Neutrophil (primary cell): ENCODE measurements at regions not wholly inside any gene's neighbourhood (a gene's known extent, or its start where the extent isn't known, plus 50 kb on each side); places are given as distances from the start of the nearest gene placed in this dataset.

Source experiments
- H3K27ac ChIP-seq: fragments of 200-600 bp; sonication (generic); 2 replicates; pipeline ENCODE4 v1.5.1; 2016; ENCODE audit warnings: mild to moderate bottlenecking, moderate library complexity
- H3K27me3 ChIP-seq: fragments of 200-600 bp; sonication (generic); 2 replicates; pipeline ENCODE4 v1.6.0; 2016; ENCODE audit warnings: mild to moderate bottlenecking
- H3K36me3 ChIP-seq: fragments of 200-600 bp; sonication (generic); 2 replicates; pipeline ENCODE4 v1.5.1; 2017
- H3K4me1 ChIP-seq, 2 experiments: fragments of 200-600 bp in 1 of 2; sonication (generic) in 1 of 2; 1 replicate in 1 of 2; 2 replicates in 1 of 2; pipeline versions ENCODE4 v1.5.1 to v1.6.1; 2013 to 2016; ENCODE audit warnings: low read depth in 1 of 2, low read length in 1 of 2, mild to moderate bottlenecking in 1 of 2, moderate library complexity in 1 of 2; ENCODE audit not compliant: control insufficient read depth in 1 of 2, insufficient read depth in 1 of 2
- H3K4me3 ChIP-seq, 2 experiments: fragments of 200-600 bp in 1 of 2; sonication (generic) in 1 of 2; 1 replicate in 1 of 2; 2 replicates in 1 of 2; pipeline ENCODE4 v1.5.1; 2013 to 2016; ENCODE audit warnings: low read depth in 1 of 2, low read length in 1 of 2, mild to moderate bottlenecking in 1 of 2, moderate library complexity in 1 of 2
- H3K9me3 ChIP-seq: fragments of 200-600 bp; sonication (generic); 2 replicates; pipeline ENCODE4 v1.5.1; 2016
- TF ChIP-seq, protein P1 (sequence below): fragments of 200-600 bp; sonication (generic); IDR thresholded peaks from 2 replicates; pipeline ENCODE4 v1.5.1; 2016; ENCODE audit warnings: antibody characterized with exemption

GRCh38 chr7:130986261-130986690 lies 252.3 kb upstream of the KLF14 start:
- TF ChIP-seq, protein P1, sequence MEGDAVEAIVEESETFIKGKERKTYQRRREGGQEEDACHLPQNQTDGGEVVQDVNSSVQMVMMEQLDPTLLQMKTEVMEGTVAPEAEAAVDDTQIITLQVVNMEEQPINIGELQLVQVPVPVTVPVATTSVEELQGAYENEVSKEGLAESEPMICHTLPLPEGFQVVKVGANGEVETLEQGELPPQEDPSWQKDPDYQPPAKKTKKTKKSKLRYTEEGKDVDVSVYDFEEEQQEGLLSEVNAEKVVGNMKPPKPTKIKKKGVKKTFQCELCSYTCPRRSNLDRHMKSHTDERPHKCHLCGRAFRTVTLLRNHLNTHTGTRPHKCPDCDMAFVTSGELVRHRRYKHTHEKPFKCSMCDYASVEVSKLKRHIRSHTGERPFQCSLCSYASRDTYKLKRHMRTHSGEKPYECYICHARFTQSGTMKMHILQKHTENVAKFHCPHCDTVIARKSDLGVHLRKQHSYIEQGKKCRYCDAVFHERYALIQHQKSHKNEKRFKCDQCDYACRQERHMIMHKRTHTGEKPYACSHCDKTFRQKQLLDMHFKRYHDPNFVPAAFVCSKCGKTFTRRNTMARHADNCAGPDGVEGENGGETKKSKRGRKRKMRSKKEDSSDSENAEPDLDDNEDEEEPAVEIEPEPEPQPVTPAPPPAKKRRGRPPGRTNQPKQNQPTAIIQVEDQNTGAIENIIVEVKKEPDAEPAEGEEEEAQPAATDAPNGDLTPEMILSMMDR, result no peak
- Histone ChIP-seq H3K27me3 (no peaks in the 10 kb centered on the region), H3K4me1 (peaks cover 0 to 5% of the 10 kb centered on the region in 2 experiments), H3K36me3 (peaks cover 52% of the 10 kb centered on the region), H3K4me3 (no peak overlapping the region), H3K27ac (no peak overlapping the region), H3K9me3 (no peaks in the 10 kb centered on the region)

DNA sequence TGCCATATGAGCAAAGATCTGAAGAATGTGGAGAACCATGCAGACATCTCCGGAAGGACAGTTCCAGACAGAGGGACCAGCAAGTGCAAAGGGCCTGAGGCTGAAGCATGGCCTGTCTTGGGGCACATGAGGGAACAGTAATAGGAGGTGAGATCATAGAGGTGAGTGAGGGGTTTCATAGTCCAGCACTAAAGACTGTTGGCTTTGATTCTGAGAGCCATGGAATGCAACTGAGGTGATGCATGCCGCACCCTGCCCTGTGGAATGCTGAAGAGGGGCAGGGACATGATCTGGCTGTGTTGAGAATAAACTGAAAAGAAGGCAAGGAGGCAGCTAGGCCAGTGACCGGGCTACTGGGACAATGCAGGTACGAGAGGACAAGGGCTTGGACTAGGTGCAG lies 253.1 kb upstream of the KLF14 start:
- H3K4me3 ChIP-seq, result no peak overlapping the region
- no peaks in the 10 kb centered on the region for H3K27me3 ChIP-seq
- H3K4me1 ChIP-seq, result peaks cover 0 to 5% of the 10 kb centered on the region in 2 experiments
- peaks cover 55% of the 10 kb centered on the region for H3K36me3 ChIP-seq
- H3K27ac ChIP-seq, result no peak overlapping the region
- no peaks in the 10 kb centered on the region for H3K9me3 ChIP-seq
- TF ChIP-seq, protein P1, result no peak

- TF ChIP-seq, protein P1, result no peak
- no peaks in the 10 kb centered on the region for H3K9me3 ChIP-seq
- no peaks in the 10 kb centered on the region for H3K4me1 ChIP-seq
- H3K27me3 ChIP-seq, result no peaks in the 10 kb centered on the region
- H3K27ac ChIP-seq, result peak overlapping the region; percentile 24
- no peak overlapping the region for H3K4me3 ChIP-seq
- H3K36me3 ChIP-seq, result peaks cover 58% of the 10 kb centered on the region
Measured at GRCh38 chr7:130988443-130988842, 254.4 kb upstream of the KLF14 start.

- Histone ChIP-seq H3K27me3 (no peaks in the 10 kb centered on the region), H3K36me3 (peaks cover 51% of the 10 kb centered on the region), H3K4me3 (no peak overlapping the region), H3K27ac (peak overlapping the region; percentile 39), H3K9me3 (no peaks in the 10 kb centered on the region), H3K4me1 (no peaks in the 10 kb centered on the region)
- TF ChIP-seq, protein P1, result no peak
Measured at GRCh38 chr7:130989101-130989795, 255.2 kb upstream of the KLF14 start.

DNA sequence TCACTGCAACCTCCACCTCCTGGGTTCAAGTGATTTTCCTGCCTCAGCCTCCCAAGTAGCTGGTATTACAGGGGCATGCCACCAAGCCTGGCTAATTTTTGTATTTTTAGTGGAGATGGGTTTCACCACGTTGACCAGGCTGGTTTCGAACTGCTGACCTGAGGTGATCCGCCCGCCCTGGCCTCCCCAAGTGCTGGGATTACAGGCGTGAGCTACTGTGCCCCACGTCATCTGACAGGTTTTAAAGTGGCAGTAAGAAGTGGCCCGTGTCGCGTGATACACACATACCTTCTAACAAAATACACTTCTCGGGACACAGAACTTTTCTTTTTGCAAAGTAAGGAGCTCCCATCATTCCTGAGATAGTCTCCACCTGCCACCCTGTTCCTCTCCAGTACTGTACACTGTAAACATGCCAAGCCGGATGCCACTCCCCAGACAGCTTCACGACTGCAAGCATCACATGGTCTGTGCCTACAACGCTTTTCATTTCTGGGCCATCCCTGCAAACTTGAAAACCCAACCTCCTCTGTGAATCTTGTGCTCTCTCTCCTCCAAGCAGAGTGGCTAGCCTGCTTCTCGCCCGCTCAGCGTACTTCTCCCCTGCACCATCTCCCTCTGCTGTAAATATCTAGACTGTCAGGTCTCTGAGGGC lies 256.3 kb upstream of the KLF14 start:
- no peak overlapping the region for H3K4me3 ChIP-seq
- TF ChIP-seq, protein P1, result no peak
- no peaks in the 10 kb centered on the region for H3K27me3 ChIP-seq
- H3K27ac ChIP-seq, result peak overlapping the region; percentile 31
- H3K36me3 ChIP-seq, result peaks cover 51% of the 10 kb centered on the region
- no peaks in the 10 kb centered on the region for H3K9me3 ChIP-seq
- H3K4me1 ChIP-seq, result no peaks in the 10 kb centered on the region
